Lower leg skin (tissue), 4 donors: ENCODE measurements at regions not wholly inside any gene's neighbourhood (a gene's known extent, or its start where the extent isn't known, plus 50 kb on each side); places are given as distances from the start of the nearest gene placed in this dataset.

Source experiments
- DNase-seq, 2 donors: peaks; one replicate each; pipeline ENCODE4 v3.0.0-alpha.2; 2019; ENCODE audit warnings: low spot score in 2 of 2
- H3K4me3 ChIP-seq: fragments of 200-600 bp; sonication (generic); 2 replicates; pipeline ENCODE4 v1.5.1; 2017; ENCODE audit warnings: mild to moderate bottlenecking, low read depth; ENCODE audit not compliant: poor library complexity, severe bottlenecking
- CTCF ChIP-seq, 3 donors: fragments of 450-650 bp; IDR thresholded peaks; one replicate each; pipeline ENCODE4 v1.5.1; 2016; ENCODE audit warnings: antibody characterized with exemption in 3 of 3, mild to moderate bottlenecking in 3 of 3, moderate library complexity in 2 of 3
- POLR2A ChIP-seq, 2 donors: fragments of 450-650 bp; IDR thresholded peaks; one replicate each; pipeline ENCODE4 v1.6.1; 2016 to 2017; ENCODE audit warnings: antibody characterized with exemption in 2 of 2, mild to moderate bottlenecking in 1 of 2, moderate library complexity in 1 of 2
- WGBS, 2 donors: methylation state at CpG; one replicate each; pipeline ENCODE4 v1.1.5; 2018; 5-methylcytosine and 5-hydroxymethylcytosine counted together
- intact Hi-C: fragments of 100-400 bp; cut with DNase I; formaldehyde crosslinking; loops from one replicate; pipeline ENCODE4 v1.15.0; 2023; ENCODE audit warnings: low total_unique reads

GRCh38 chr6:113763311-113763766 is 93.8 kb upstream of the MARCKS start:
- 69 to 71% methylated on average over 1 of the region's 1 CpG for WGBS, 2 donors
- intact Hi-C loops = no loop called here
- TF ChIP-seq POLR2A (IDR thresholded peaks at IDR 0.05) (no peak), CTCF (IDR thresholded peaks at IDR 0.05) (no peak)
- H3K4me3 ChIP-seq = no peak overlapping the region
- DNase-seq = no peak

DNA sequence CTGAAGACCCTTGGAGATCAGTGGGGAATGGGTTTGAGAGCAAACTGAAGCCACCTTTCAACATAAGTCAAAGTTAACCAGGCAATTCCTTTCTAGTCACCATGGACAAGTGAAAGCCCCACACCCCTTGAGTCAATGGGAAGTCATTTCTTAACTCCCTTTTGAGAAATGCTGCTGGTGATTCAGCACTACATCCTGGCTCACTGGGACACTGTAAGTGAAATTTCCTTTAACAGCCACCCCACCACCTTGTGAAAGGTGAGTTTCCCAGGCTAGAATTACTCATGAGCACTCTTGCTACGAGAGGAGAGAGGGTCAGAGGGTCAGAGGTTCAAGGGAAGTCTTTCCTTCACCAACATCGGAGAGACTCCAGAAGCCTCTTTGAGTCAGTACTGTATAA is 93.3 kb upstream of the MARCKS start:
- H3K4me3 ChIP-seq = no peak overlapping the region
- TF ChIP-seq POLR2A (IDR thresholded peaks at IDR 0.05) (no peak), CTCF (IDR thresholded peaks at IDR 0.05) (no peak)
- intact Hi-C loops = no loop called here
- DNase-seq = no peak
- 63 to 74% methylated on average over 2 of the region's 2 CpGs for WGBS, 2 donors

DNA sequence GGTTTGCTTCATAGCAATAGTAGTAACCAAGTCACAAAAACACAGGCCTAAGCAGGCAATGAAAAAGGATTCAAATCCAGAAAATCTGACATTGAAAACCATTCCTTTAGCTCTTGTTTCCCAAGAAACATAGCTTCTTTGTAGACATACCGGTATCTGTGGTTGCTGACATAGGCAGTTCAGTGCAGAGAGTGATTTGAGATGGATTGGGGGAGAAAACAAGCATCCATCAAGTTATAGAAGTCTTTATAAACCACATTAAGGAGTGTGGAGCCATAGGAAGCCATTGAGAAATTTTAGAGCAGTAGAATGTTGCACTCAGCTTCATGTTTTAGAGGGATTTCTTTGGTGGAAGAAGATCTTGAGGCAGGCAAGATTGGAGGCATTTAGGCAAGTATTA is 91.2 kb upstream of the MARCKS start:
- 78 to 96% methylated on average over 1 of the region's 1 CpG for WGBS, 2 donors
- intact Hi-C loops = no loop called here
- H3K4me3 ChIP-seq = no peak overlapping the region
- DNase-seq = no peak
- no peak for TF ChIP-seq CTCF (IDR thresholded peaks at IDR 0.05)
- no peak for TF ChIP-seq POLR2A (IDR thresholded peaks at IDR 0.05)

DNA sequence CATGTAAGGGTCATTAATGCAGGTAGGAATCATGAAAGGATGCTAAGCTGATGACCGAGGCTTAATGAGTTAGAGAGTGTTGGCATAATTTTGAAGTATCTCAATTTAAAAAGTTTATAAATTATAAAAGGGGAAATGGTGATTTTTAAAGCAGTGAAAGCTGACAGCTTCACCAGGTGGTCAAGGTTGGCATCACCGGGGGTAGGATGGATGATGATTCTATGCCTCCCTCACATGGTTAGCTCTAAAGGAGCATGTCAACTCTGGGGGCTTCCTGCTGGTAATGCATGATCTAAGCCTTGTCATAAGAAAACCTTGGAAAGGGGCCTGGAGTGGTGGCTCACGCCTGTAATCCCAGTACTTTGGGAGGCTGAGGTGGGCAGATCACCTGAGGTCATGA is 89.2 kb upstream of the MARCKS start:
- 94 to 95% methylated on average over 3 of the region's 3 CpGs for WGBS, 2 donors
- intact Hi-C loops = no loop called here
- DNase-seq = no peak
- no peak overlapping the region for H3K4me3 ChIP-seq
- TF ChIP-seq CTCF (IDR thresholded peaks at IDR 0.05) (no peak), POLR2A (IDR thresholded peaks at IDR 0.05) (no peak)

GRCh38 chr6:113772961-113773360 is 84.2 kb upstream of the MARCKS start:
- 93% methylated on average over 1 of the region's 1 CpG for WGBS, 2 donors
- intact Hi-C loops = no loop called here
- TF ChIP-seq CTCF (IDR thresholded peaks at IDR 0.05) (no peak), POLR2A (IDR thresholded peaks at IDR 0.05) (no peak)
- DNase-seq = no peak
- no peak overlapping the region for H3K4me3 ChIP-seq

DNA sequence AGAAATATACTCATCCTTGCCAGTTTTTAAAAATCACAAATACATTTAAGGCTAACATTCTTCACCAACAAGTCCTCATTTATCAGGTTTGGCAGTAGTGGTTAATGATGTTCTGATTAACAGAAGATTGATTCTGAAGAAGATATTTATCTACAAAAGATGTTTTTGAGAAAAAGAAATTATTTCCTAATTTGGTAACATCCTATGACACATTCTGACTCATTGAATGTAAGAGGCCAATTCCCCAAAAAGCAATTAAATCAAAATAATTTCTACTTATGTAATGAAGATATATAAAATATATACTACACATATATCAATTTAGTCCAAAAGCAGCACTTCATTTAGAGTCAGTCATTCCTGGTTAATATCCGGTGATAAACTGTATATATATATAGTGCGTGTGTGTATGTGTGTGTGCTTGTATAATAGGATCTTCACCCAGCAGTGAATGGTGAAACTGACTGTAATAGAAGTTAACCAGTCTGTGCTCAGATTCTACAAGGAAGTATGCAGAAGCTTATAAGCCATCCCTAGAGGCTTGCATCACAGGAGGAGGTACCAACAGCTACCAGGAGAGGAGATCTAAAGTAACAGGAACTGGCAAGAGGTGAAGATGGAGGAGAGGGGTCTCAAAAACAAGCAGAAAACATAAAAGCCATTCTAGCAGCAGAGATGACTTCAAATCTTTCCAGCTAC is 82.9 kb upstream of the MARCKS start:
- H3K4me3 ChIP-seq = no peak overlapping the region
- WGBS, 2 donors = 70 to 94% methylated on average over 2 of the region's 2 CpGs
- intact Hi-C loops = no loop called here
- TF ChIP-seq POLR2A (IDR thresholded peaks at IDR 0.05) = no peak
- TF ChIP-seq CTCF (IDR thresholded peaks at IDR 0.05) = no peak
- no peak for DNase-seq
